H9 (cell line): ENCODE measurements at regions not wholly inside any gene's neighbourhood (a gene's known extent, or its start where the extent isn't known, plus 50 kb on each side); places are given as distances from the start of the nearest gene placed in this dataset.

ENCODE experiments used
- DNase-seq: peaks from one replicate; pipeline ENCODE4 v3.0.0-alpha.2; 2017
- H2AFZ ChIP-seq: one replicate; pipeline ENCODE4 v1.6.1; 2013; ENCODE audit warnings: mild to moderate bottlenecking, low read length, control low read depth, moderate library complexity
- H2AK5ac ChIP-seq: 2 replicates; pipeline ENCODE4 v1.6.1; 2013; ENCODE audit warnings: low read length, control low read depth, mixed read lengths; ENCODE audit not compliant: insufficient read length
- H2BK120ac ChIP-seq: one replicate; pipeline ENCODE4 v1.6.1; 2013; ENCODE audit warnings: low read depth, mild to moderate bottlenecking, low read length, control low read depth, inconsistent platforms; ENCODE audit not compliant: poor library complexity, severe bottlenecking
- H2BK12ac ChIP-seq: 2 replicates; pipeline ENCODE4 v1.6.1; 2013; ENCODE audit warnings: low read length, control low read depth, mixed read lengths, low read depth; ENCODE audit not compliant: insufficient read length
- H2BK15ac ChIP-seq: 2 replicates; pipeline ENCODE4 v1.6.1; 2013; ENCODE audit warnings: low read depth, low read length, control low read depth
- H2BK20ac ChIP-seq: one replicate; pipeline ENCODE4 v1.6.1; 2013; ENCODE audit warnings: low read depth, mild to moderate bottlenecking, low read length, control low read depth, inconsistent platforms; ENCODE audit not compliant: poor library complexity, severe bottlenecking
- H2BK5ac ChIP-seq: 2 replicates; pipeline ENCODE4 v1.6.1; 2013; ENCODE audit warnings: low read length, control low read depth, mixed read lengths; ENCODE audit not compliant: insufficient read length
- H3K14ac ChIP-seq: 2 replicates; pipeline ENCODE4 v1.6.1; 2013; ENCODE audit warnings: low read length, control low read depth; ENCODE audit not compliant: insufficient read depth
- H3K18ac ChIP-seq: 2 replicates; pipeline ENCODE4 v1.6.1; 2013; ENCODE audit warnings: low read depth, mild to moderate bottlenecking, mixed read lengths, low read length, control low read depth; ENCODE audit not compliant: insufficient read length
- H3K23ac ChIP-seq: 2 replicates; pipeline ENCODE4 v1.6.1; 2013; ENCODE audit warnings: low read length, control low read depth, mixed read lengths, low read depth; ENCODE audit not compliant: insufficient read length
- H3K23me2 ChIP-seq: 2 replicates; pipeline ENCODE4 v1.6.1; 2013; ENCODE audit warnings: low read depth, mild to moderate bottlenecking, mixed read lengths, low read length, control low read depth; ENCODE audit not compliant: insufficient read length, poor library complexity, severe bottlenecking
- H3K27ac ChIP-seq: 2 replicates; pipeline ENCODE4 v1.5.1; 2013; ENCODE audit warnings: low read length, control low read depth, mixed read lengths, low read depth; ENCODE audit not compliant: insufficient read length
- H3K27me3 ChIP-seq: 2 replicates; pipeline ENCODE4 v1.6.1; 2013; ENCODE audit warnings: low read length, control low read depth, inconsistent platforms; ENCODE audit not compliant: insufficient read depth
- H3K4ac ChIP-seq: 2 replicates; pipeline ENCODE4 v1.6.1; 2013; ENCODE audit warnings: low read depth, mild to moderate bottlenecking, control low read depth, inconsistent platforms, low read length, moderate library complexity
- H3K4me1 ChIP-seq: 2 replicates; pipeline ENCODE4 v1.6.1; 2013; ENCODE audit warnings: low read length, control low read depth, inconsistent platforms; ENCODE audit not compliant: insufficient read depth
- H3K4me2 ChIP-seq: 2 replicates; pipeline ENCODE4 v1.6.1; 2013; ENCODE audit warnings: low read length, control low read depth, mixed read lengths; ENCODE audit not compliant: insufficient read length, insufficient read depth
- H3K56ac ChIP-seq: 2 replicates; pipeline ENCODE4 v1.6.1; 2013; ENCODE audit warnings: low read depth, mild to moderate bottlenecking, mixed read lengths, low read length, control low read depth; ENCODE audit not compliant: insufficient read length
- H3K79me1 ChIP-seq: 2 replicates; pipeline ENCODE4 v1.6.1; 2013; ENCODE audit warnings: low read depth, mild to moderate bottlenecking, moderate library complexity, low read length, control low read depth, inconsistent platforms; ENCODE audit not compliant: insufficient read depth, poor library complexity, severe bottlenecking
- H3K79me2 ChIP-seq: 2 replicates; pipeline ENCODE4 v1.6.1; 2013; ENCODE audit warnings: low read length, control low read depth, inconsistent platforms; ENCODE audit not compliant: insufficient read depth
- H3K9ac ChIP-seq: 2 replicates; pipeline ENCODE4 v1.6.1; 2013; ENCODE audit warnings: low read length, control low read depth, mixed read lengths; ENCODE audit not compliant: insufficient read length; ENCODE audit errors: extremely low read depth
- H3K9me3 ChIP-seq: one replicate; pipeline ENCODE4 v1.6.1; 2013; ENCODE audit warnings: low read depth, low read length, inconsistent platforms; ENCODE audit not compliant: control insufficient read depth
- H3T11ph ChIP-seq: one replicate; pipeline ENCODE4 v1.6.1; 2013; ENCODE audit warnings: mild to moderate bottlenecking, low read length, control low read depth, inconsistent platforms
- H4K20me1 ChIP-seq: one replicate; pipeline ENCODE4 v1.6.1; 2013; ENCODE audit not compliant: control insufficient read depth, insufficient read length, insufficient read depth
- H4K5ac ChIP-seq: 2 replicates; pipeline ENCODE4 v1.6.1; 2013; ENCODE audit warnings: low read depth, mild to moderate bottlenecking, mixed read lengths, low read length, control low read depth; ENCODE audit not compliant: insufficient read length
- H4K8ac ChIP-seq: replicated peaks from 2 replicates; pipeline ENCODE4 v1.6.1; 2013; ENCODE audit warnings: low read length, control low read depth, mixed read lengths, low read depth; ENCODE audit not compliant: insufficient read length
- H4K91ac ChIP-seq: 2 replicates; pipeline ENCODE4 v1.6.1; 2013; ENCODE audit warnings: low read depth, mild to moderate bottlenecking, moderate library complexity, mixed read lengths, low read length, control low read depth; ENCODE audit not compliant: insufficient read length
- H3K27ac Mint-ChIP-seq, 3 experiments: 2 replicates in 2 of 3; 3 replicates in 1 of 3; pipeline ENCODE4 v1.8.0; 2020 to 2021; ENCODE audit warnings: mixed read lengths in 3 of 3, mild to moderate bottlenecking in 1 of 3, moderate library complexity in 1 of 3
- H3K27me3 Mint-ChIP-seq: 2 replicates; pipeline ENCODE4 v1.8.0; 2021; ENCODE audit warnings: low read depth, mild to moderate bottlenecking, moderate library complexity, mixed read lengths
- H3K36me3 Mint-ChIP-seq, 3 experiments: 2 replicates in 2 of 3; 3 replicates in 1 of 3; pipeline ENCODE4 v1.8.0; 2020 to 2021; ENCODE audit warnings: low read depth in 3 of 3, mixed read lengths in 3 of 3; ENCODE audit not compliant: insufficient read depth in 1 of 3
- H3K4me1 Mint-ChIP-seq, 2 experiments: 2 replicates each; pipeline ENCODE4 v1.8.0; 2020; ENCODE audit warnings: mixed read lengths in 2 of 2
- H3K4me3 Mint-ChIP-seq, 2 experiments: 2 replicates in 1 of 2; 3 replicates in 1 of 2; pipeline ENCODE4 v1.8.0; 2020 to 2021; ENCODE audit warnings: mild to moderate bottlenecking in 2 of 2, mixed read lengths in 2 of 2, moderate library complexity in 1 of 2
- H3K9me3 Mint-ChIP-seq, 2 experiments: 2 replicates in 1 of 2; 3 replicates in 1 of 2; pipeline ENCODE4 v1.8.0; 2020; ENCODE audit warnings: mild to moderate bottlenecking in 2 of 2, mixed read lengths in 2 of 2, moderate library complexity in 1 of 2
- CTCF ChIP-seq: fragments of 200-600 bp; sonication (generic); conservative IDR thresholded peaks from 3 replicates; pipeline ENCODE4 v1.8.0; 2021; ENCODE audit warnings: antibody characterized with exemption, mild to moderate bottlenecking
- WGBS: extraction: QIAGEN DNeasy Blood & Tissue Kit; methylation state at CpG from one replicate; pipeline ENCODE4 v1.1.7; 2013; ENCODE audit warnings: missing lambda C conversion rate, low lambda C conversion rate, mixed read lengths; ENCODE audit not compliant: insufficient read length; ENCODE audit errors: extremely low coverage; 5-methylcytosine and 5-hydroxymethylcytosine counted together

- Histone ChIP-seq H2BK15ac (no peak overlapping the region), H2BK12ac (no peak overlapping the region), H3K4ac (no peak overlapping the region), H3K9ac (no peak overlapping the region), H4K20me1 (no peaks in the 10 kb centered on the region), H3K79me1 (no peaks in the 10 kb centered on the region), H2BK5ac (no peak overlapping the region), H3K18ac (no peak overlapping the region), H3K23me2 (no peaks in the 10 kb centered on the region), H4K91ac (no peak overlapping the region), H3K27me3 (no peaks in the 10 kb centered on the region), H3K27ac (no peak overlapping the region), H3K14ac (no peak overlapping the region), H2BK120ac (no peak overlapping the region), H3K79me2 (no peaks in the 10 kb centered on the region), H2BK20ac (no peak overlapping the region), H3K56ac (no peak overlapping the region), H2AFZ (no peak overlapping the region), H2AK5ac (no peak overlapping the region), H4K8ac (no peak overlapping the region), H3K9me3 (no peaks in the 10 kb centered on the region), H3K23ac (no peak overlapping the region), H3K4me2 (no peak overlapping the region), H4K5ac (no peak overlapping the region), H3T11ph (no peak overlapping the region), H3K4me1 (no peaks in the 10 kb centered on the region)
- DNase-seq: no peak
- Mint-ChIP-seq H3K27me3 (no peaks in the 10 kb centered on the region; the same call in 1 of the 2 replicates), H3K4me3 (no peak overlapping the region), H3K27ac (no peak overlapping the region), H3K36me3 (no peaks in the 10 kb centered on the region), H3K4me1 (peaks cover 0 to 4% of the 10 kb centered on the region in 2 experiments; a peak in 2 of 4 replicates), H3K9me3 (0 out of 5 replicates have a peak, but pooled peaks cover 0 to 2% of the 10 kb centered on the region in 2 experiments)
- WGBS: no CpG with 5 or more reads among the region's 2 CpGs
- no peak for TF ChIP-seq CTCF
These were observed 857.3 kb downstream of the TUSC7 start for GRCh38 chr3:117566926-117567325.
